HEK293 (cell line): ENCODE measurements at regions not wholly inside any gene's neighbourhood (a gene's known extent, or its start where the extent isn't known, plus 50 kb on each side); places are given as distances from the start of the nearest gene placed in this dataset.
A peak's percentile ranks its signal among the peaks of the same experiment; 100 is the strongest.

ENCODE experiments used
- GLIS1 ChIP-seq: fragments of 450-650 bp; formaldehyde crosslinking; IDR thresholded peaks from 2 replicates; pipeline ENCODE4 v1.5.1; 2016; ENCODE audit warnings: missing biosample characterization, missing genetic modification characterization
- IKZF3 ChIP-seq: fragments of 450-650 bp; IDR thresholded peaks from 2 replicates; pipeline ENCODE4 v1.5.0; 2018; ENCODE audit warnings: missing biosample characterization, mild to moderate bottlenecking, missing genetic modification characterization, moderate library complexity
- OSR2 ChIP-seq: fragments of 450-650 bp; formaldehyde crosslinking; IDR thresholded peaks from 2 replicates; pipeline ENCODE4 v1.5.1; 2016; ENCODE audit warnings: missing biosample characterization, missing genetic modification characterization
- PRDM10 ChIP-seq: fragments of 450-650 bp; formaldehyde crosslinking; IDR thresholded peaks from 2 replicates; pipeline ENCODE4 v1.5.1; 2016; ENCODE audit warnings: missing biosample characterization, missing genetic modification characterization
- PRDM6 ChIP-seq: fragments of 450-650 bp; formaldehyde crosslinking; IDR thresholded peaks from 2 replicates; pipeline ENCODE4 v1.5.1; 2017; ENCODE audit warnings: missing biosample characterization, missing genetic modification characterization
- TSHZ1 ChIP-seq: fragments of 450-650 bp; formaldehyde crosslinking; IDR thresholded peaks from 2 replicates; pipeline ENCODE4 v1.5.1; 2016; ENCODE audit warnings: missing biosample characterization, missing genetic modification characterization, borderline replicate concordance
- ZBTB17 ChIP-seq: fragments of 450-650 bp; formaldehyde crosslinking; IDR thresholded peaks from 2 replicates; pipeline ENCODE4 v1.5.1; 2016; ENCODE audit warnings: missing biosample characterization, missing genetic modification characterization
- ZBTB20 ChIP-seq: fragments of 450-650 bp; formaldehyde crosslinking; IDR thresholded peaks from 2 replicates; pipeline ENCODE4 v1.5.1; 2016; ENCODE audit warnings: missing biosample characterization, missing genetic modification characterization
- ZBTB48 ChIP-seq: fragments of 450-650 bp; formaldehyde crosslinking; IDR thresholded peaks from 2 replicates; pipeline ENCODE4 v1.5.1; 2016; ENCODE audit warnings: missing biosample characterization, missing genetic modification characterization
- ZEB2 ChIP-seq: fragments of 450-650 bp; formaldehyde crosslinking; IDR thresholded peaks from 2 replicates; pipeline ENCODE4 v1.5.1; 2016; ENCODE audit warnings: missing biosample characterization, missing genetic modification characterization
- ZFP37 ChIP-seq: fragments of 450-650 bp; formaldehyde crosslinking; IDR thresholded peaks from 2 replicates; pipeline ENCODE4 v1.5.1; 2016; ENCODE audit warnings: missing biosample characterization, missing genetic modification characterization
- ZNF132 ChIP-seq: fragments of 450-650 bp; formaldehyde crosslinking; IDR thresholded peaks from 2 replicates; pipeline ENCODE4 v1.5.1; 2017; ENCODE audit warnings: missing biosample characterization, missing genetic modification characterization, borderline replicate concordance
- ZNF148 ChIP-seq: fragments of 450-650 bp; formaldehyde crosslinking; IDR thresholded peaks from 2 replicates; pipeline ENCODE4 v1.5.0; 2017; ENCODE audit warnings: missing biosample characterization, missing genetic modification characterization, borderline replicate concordance
- ZNF280C ChIP-seq: fragments of 450-650 bp; formaldehyde crosslinking; IDR thresholded peaks from 2 replicates; pipeline ENCODE4 v1.5.1; 2016; ENCODE audit warnings: missing biosample characterization, missing genetic modification characterization
- ZNF366 ChIP-seq: fragments of 450-650 bp; formaldehyde crosslinking; conservative IDR thresholded peaks from 2 replicates; pipeline ENCODE4 v1.5.1; 2016; ENCODE audit warnings: missing biosample characterization, missing genetic modification characterization
- ZNF37A ChIP-seq: fragments of 450-650 bp; IDR thresholded peaks from 2 replicates; pipeline ENCODE4 v1.5.1; 2018; ENCODE audit warnings: missing biosample characterization, missing genetic modification characterization
- ZNF423 ChIP-seq: fragments of 450-650 bp; formaldehyde crosslinking; IDR thresholded peaks from 2 replicates; pipeline ENCODE4 v1.5.1; 2016; ENCODE audit warnings: missing biosample characterization, missing genetic modification characterization
- ZNF580 ChIP-seq: fragments of 450-650 bp; formaldehyde crosslinking; IDR thresholded peaks from 2 replicates; pipeline ENCODE4 v1.5.1; 2016; ENCODE audit warnings: missing biosample characterization, missing genetic modification characterization
- ZNF600 ChIP-seq: fragments of 450-650 bp; formaldehyde crosslinking; IDR thresholded peaks from 2 replicates; pipeline ENCODE4 v1.5.1; 2016; ENCODE audit warnings: missing biosample characterization, missing genetic modification characterization
- ZNF792 ChIP-seq: fragments of 450-650 bp; formaldehyde crosslinking; IDR thresholded peaks from 2 replicates; pipeline ENCODE4 v1.5.1; 2016; ENCODE audit warnings: missing biosample characterization, missing genetic modification characterization
- ZSCAN18 ChIP-seq: fragments of 450-650 bp; formaldehyde crosslinking; IDR thresholded peaks from 2 replicates; pipeline ENCODE4 v1.5.1; 2016; ENCODE audit warnings: missing biosample characterization, missing genetic modification characterization
- ZSCAN23 ChIP-seq: fragments of 450-650 bp; formaldehyde crosslinking; IDR thresholded peaks from 2 replicates; pipeline ENCODE4 v1.5.1; 2016; ENCODE audit warnings: missing biosample characterization, missing genetic modification characterization
- ZSCAN30 ChIP-seq: fragments of 450-650 bp; IDR thresholded peaks from 2 replicates; pipeline ENCODE4 v1.5.1; 2018; ENCODE audit warnings: missing biosample characterization, mild to moderate bottlenecking, missing genetic modification characterization, moderate library complexity

GRCh38 chr1:79264975-79265818 lies 258.7 kb upstream of the ADGRL4 start (continued):
- no peak for TF ChIP-seq ZNF148 (tag by site-specific recombination)
- no peak for TF ChIP-seq ZNF366 (tag by site-specific recombination)
- no peak for TF ChIP-seq ZEB2 (tag by site-specific recombination)
- no peak for TF ChIP-seq ZSCAN23 (tag by site-specific recombination)
- no peak for TF ChIP-seq ZNF280C (tag by site-specific recombination)
- no peak for TF ChIP-seq ZNF792 (tag by site-specific recombination)
- TF ChIP-seq ZNF600 (tag by site-specific recombination): no peak
- no peak for TF ChIP-seq ZBTB48 (tag by site-specific recombination)
- TF ChIP-seq ZSCAN18 (tag by site-specific recombination): no peak
- TF ChIP-seq ZBTB17 (tag by site-specific recombination): 0 out of 2 replicates have a peak, but pooled peaks have one; percentile 10
- TF ChIP-seq TSHZ1 (tag by site-specific recombination): peak; percentile 25; the same call in 1 of the 2 replicates
- no peak for TF ChIP-seq ZBTB20 (tag by site-specific recombination)
- TF ChIP-seq ZNF423 (tag by site-specific recombination): no peak
- no peak for TF ChIP-seq ZNF132 (tag by site-specific recombination)
- no peak for TF ChIP-seq ZSCAN30 (tag by site-specific recombination)
- TF ChIP-seq PRDM6 (tag by site-specific recombination): peak; percentile 72; the same call in 1 of the 2 replicates
- no peak for TF ChIP-seq PRDM10 (tag by site-specific recombination)
- peak; percentile 79 for TF ChIP-seq OSR2 (tag by site-specific recombination)
- TF ChIP-seq ZFP37 (tag by site-specific recombination): no peak
- no peak for TF ChIP-seq ZNF37A (tag by site-specific recombination)
- TF ChIP-seq IKZF3 (tag by site-specific recombination): 0 out of 2 replicates have a peak, but pooled peaks have one; percentile 11
- TF ChIP-seq GLIS1 (tag by site-specific recombination): 0 out of 2 replicates have a peak, but pooled peaks have one; percentile 31
- TF ChIP-seq ZNF580 (tag by site-specific recombination): 0 out of 2 replicates have a peak, but pooled peaks have one; percentile 38
